Lower lobe of right lung (tissue), 2 donors: ENCODE measurements at regions not wholly inside any gene's neighbourhood (a gene's known extent, or its start where the extent isn't known, plus 50 kb on each side); places are given as distances from the start of the nearest gene placed in this dataset.

Experiments used
- ATAC-seq, 2 donors: fragments of 200-7000 bp; cut with Tn5 transposase; one replicate each; pipeline ENCODE4 v1.9.1; 2020 to 2022; ENCODE audit warnings: mild to moderate bottlenecking in 2 of 2, moderate library complexity in 2 of 2
- DNase-seq: peaks from one replicate; pipeline ENCODE4 v3.0.0-alpha.2; 2020
- H3K27ac ChIP-seq: fragments of 200-600 bp; one replicate; pipeline ENCODE4 v1.8.0; 2022
- H3K27me3 ChIP-seq: fragments of 200-600 bp; one replicate; pipeline ENCODE4 v1.8.0; 2022; ENCODE audit warnings: low read depth
- H3K36me3 ChIP-seq: fragments of 200-600 bp; one replicate; pipeline ENCODE4 v1.8.0; 2022; ENCODE audit warnings: mild to moderate bottlenecking
- H3K4me1 ChIP-seq: fragments of 200-600 bp; one replicate; pipeline ENCODE4 v1.8.0; 2022
- H3K4me3 ChIP-seq: fragments of 200-600 bp; one replicate; pipeline ENCODE4 v1.8.0; 2022; ENCODE audit warnings: mild to moderate bottlenecking
- H3K9me3 ChIP-seq: fragments of 200-600 bp; one replicate; pipeline ENCODE4 v1.8.0; 2022
- CTCF ChIP-seq: fragments of 200-600 bp; IDR thresholded peaks from one replicate; pipeline ENCODE4 v1.8.0; 2022; ENCODE audit warnings: antibody characterized with exemption, mild to moderate bottlenecking
- intact Hi-C: fragments of 100-400 bp; cut with DNase I; formaldehyde crosslinking; loops from one replicate; pipeline ENCODE4 v1.11.0; 2022
- donor health status: DM: no; HTN: yes; CAD: no; lungs with severe emphysema.

DNA sequence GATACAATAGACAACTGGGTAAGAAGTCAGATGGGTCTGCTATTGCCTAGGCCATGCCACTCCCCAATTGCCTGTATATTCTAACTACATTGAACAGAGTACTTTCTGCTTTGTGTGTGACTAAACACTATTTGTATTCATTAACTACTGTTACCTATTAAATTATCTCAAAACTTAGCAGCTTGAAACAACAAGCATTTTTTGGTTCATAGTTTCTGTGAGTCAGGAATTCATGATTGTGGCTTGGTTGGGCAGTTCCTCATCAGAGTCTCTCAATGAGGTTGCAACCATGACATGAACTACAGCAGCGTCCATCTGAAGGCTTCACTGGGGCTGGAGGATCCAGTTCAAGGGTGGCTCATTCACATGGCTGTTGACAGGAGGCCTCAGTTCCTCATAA is 205.7 kb downstream of the EN1 start:
- H3K27ac ChIP-seq: no peak overlapping the region
- no peaks in the 10 kb centered on the region for H3K4me1 ChIP-seq
- ATAC-seq (no peak), DNase-seq (no peak)
- H3K9me3 ChIP-seq: no peaks in the 10 kb centered on the region
- intact Hi-C loops: no loop called here
- H3K4me3 ChIP-seq: no peak overlapping the region
- no peaks in the 10 kb centered on the region for H3K36me3 ChIP-seq
- no peaks in the 10 kb centered on the region for H3K27me3 ChIP-seq
- TF ChIP-seq CTCF: no peak

- Histone ChIP-seq H3K4me3 (no peak overlapping the region), H3K36me3 (no peaks in the 10 kb centered on the region), H3K4me1 (no peaks in the 10 kb centered on the region), H3K27me3 (no peaks in the 10 kb centered on the region), H3K27ac (no peak overlapping the region), H3K9me3 (no peaks in the 10 kb centered on the region)
- intact Hi-C loops: no loop called here
- TF ChIP-seq CTCF: no peak
- DNase-seq (no peak), ATAC-seq (no peak)
Observed at GRCh38 chr2:118639371-118639770, 208.1 kb downstream of the EN1 start.

- ATAC-seq: no peak
- no peak for DNase-seq
- Histone ChIP-seq H3K27me3 (no peaks in the 10 kb centered on the region), H3K36me3 (no peaks in the 10 kb centered on the region), H3K4me3 (no peak overlapping the region), H3K4me1 (no peaks in the 10 kb centered on the region), H3K27ac (no peak overlapping the region), H3K9me3 (no peaks in the 10 kb centered on the region)
- intact Hi-C loops: no loop called here
- TF ChIP-seq CTCF: no peak
Observed at GRCh38 chr2:118638453-118638852, 209.0 kb downstream of the EN1 start.

GRCh38 chr2:118635891-118636290 is 211.6 kb downstream of the EN1 start:
- Histone ChIP-seq H3K4me1 (no peaks in the 10 kb centered on the region), H3K27me3 (no peaks in the 10 kb centered on the region), H3K27ac (no peak overlapping the region), H3K4me3 (no peak overlapping the region), H3K9me3 (no peaks in the 10 kb centered on the region), H3K36me3 (no peaks in the 10 kb centered on the region)
- intact Hi-C loops: no loop called here
- DNase-seq (no peak), ATAC-seq (no peak)
- no peak for TF ChIP-seq CTCF

- TF ChIP-seq CTCF: no peak
- H3K27ac ChIP-seq: no peak overlapping the region
- ATAC-seq: no peak
- no peaks in the 10 kb centered on the region for H3K36me3 ChIP-seq
- DNase-seq: no peak
- no peaks in the 10 kb centered on the region for H3K27me3 ChIP-seq
- H3K4me3 ChIP-seq: no peak overlapping the region
- H3K4me1 ChIP-seq: no peaks in the 10 kb centered on the region
- intact Hi-C loops: no loop called here
- no peaks in the 10 kb centered on the region for H3K9me3 ChIP-seq
Observed at GRCh38 chr2:118634876-118635275, 212.6 kb downstream of the EN1 start.
